Liver (tissue), 8 donors: ENCODE measurements at regions not wholly inside any gene's neighbourhood (a gene's known extent, or its start where the extent isn't known, plus 50 kb on each side); places are given as distances from the start of the nearest gene placed in this dataset.

Experiments
- DNase-seq: peaks from one replicate; pipeline ENCODE4 v3.0.0-alpha.2; 2017; ENCODE audit warnings: low spot score
- H3K27ac ChIP-seq, 2 donors: one replicate each; pipeline ENCODE4 v1.7.0; 2013; ENCODE audit warnings: inconsistent platforms in 2 of 2, low read length in 2 of 2, control low read depth in 1 of 2, low read depth in 1 of 2, mild to moderate bottlenecking in 1 of 2
- H3K27me3 ChIP-seq, 4 donors: one replicate each; pipeline versions ENCODE4 v1.6.1 to v1.7.0; 2013; ENCODE audit warnings: low read length in 3 of 4, inconsistent platforms in 1 of 4, mild to moderate bottlenecking in 1 of 4, moderate library complexity in 1 of 4; ENCODE audit not compliant: control insufficient read depth in 4 of 4, insufficient read depth in 4 of 4
- H3K36me3 ChIP-seq, 4 donors: one replicate each; pipeline versions ENCODE4 v1.6.1 to v1.7.0; 2013; ENCODE audit warnings: low read length in 3 of 4, mild to moderate bottlenecking in 3 of 4, low read depth in 1 of 4, moderate library complexity in 1 of 4; ENCODE audit not compliant: control insufficient read depth in 4 of 4, insufficient read depth in 3 of 4
- H3K4me1 ChIP-seq, 4 donors: one replicate each; pipeline versions ENCODE4 v1.6.1 to v1.7.0; 2013; ENCODE audit warnings: low read length in 3 of 4, mild to moderate bottlenecking in 3 of 4, moderate library complexity in 1 of 4; ENCODE audit not compliant: control insufficient read depth in 4 of 4, insufficient read depth in 4 of 4
- H3K4me3 ChIP-seq, 3 donors: one replicate each; pipeline versions ENCODE4 v1.6.1 to v1.7.0; 2013; ENCODE audit warnings: low read length in 3 of 3, control low read depth in 1 of 3, low read depth in 1 of 3, mild to moderate bottlenecking in 1 of 3
- H3K9ac ChIP-seq, 2 donors: one replicate each; pipeline ENCODE4 v1.7.0; 2013; ENCODE audit warnings: low read length in 2 of 2, mild to moderate bottlenecking in 2 of 2, moderate library complexity in 2 of 2, control low read depth in 1 of 2, low read depth in 1 of 2
- H3K9me3 ChIP-seq, 4 donors: one replicate each; pipeline versions ENCODE4 v1.6.1 to v1.7.0; 2013; ENCODE audit warnings: low read length in 3 of 4; ENCODE audit not compliant: control insufficient read depth in 4 of 4
- EGR1 ChIP-seq, 2 donors: IDR thresholded peaks; 2 replicates each; pipeline ENCODE4 v1.6.1; 2016 to 2018; ENCODE audit warnings: antibody characterized with exemption in 2 of 2, low read depth in 2 of 2
- FOXA1 ChIP-seq: IDR thresholded peaks from 2 replicates; pipeline ENCODE4 v1.6.1; 2016; ENCODE audit warnings: antibody characterized with exemption
- GABPA ChIP-seq, 2 donors: IDR thresholded peaks in 1 of 2; conservative IDR thresholded peaks in 1 of 2; 2 replicates each; pipeline ENCODE4 v1.6.1; 2016; ENCODE audit warnings: antibody characterized with exemption in 2 of 2, mild to moderate bottlenecking in 1 of 2, moderate library complexity in 1 of 2
- HNF4A ChIP-seq, 2 donors: conservative IDR thresholded peaks; 2 replicates each; pipeline ENCODE4 v1.6.1; 2016; ENCODE audit warnings: antibody characterized with exemption in 2 of 2, mild to moderate bottlenecking in 2 of 2
- HNF4G ChIP-seq: IDR thresholded peaks from 2 replicates; pipeline ENCODE4 v1.6.1; 2016; ENCODE audit warnings: antibody characterized with exemption
- JUND ChIP-seq, 2 donors: IDR thresholded peaks; 2 replicates each; pipeline ENCODE4 v1.6.1; 2016; ENCODE audit warnings: antibody characterized with exemption in 2 of 2
- RAD21 ChIP-seq, 2 donors: IDR thresholded peaks; 2 replicates each; pipeline ENCODE4 v1.6.1; 2016; ENCODE audit warnings: antibody characterized with exemption in 2 of 2, mild to moderate bottlenecking in 2 of 2
- RXRA ChIP-seq, 2 donors: IDR thresholded peaks; 2 replicates each; pipeline ENCODE4 v1.6.1; 2017 to 2018; ENCODE audit warnings: antibody characterized with exemption in 2 of 2, mild to moderate bottlenecking in 1 of 2
- SP1 ChIP-seq: IDR thresholded peaks from 2 replicates; pipeline ENCODE4 v1.6.1; 2018; ENCODE audit warnings: antibody characterized with exemption, mild to moderate bottlenecking
- TAF1 ChIP-seq: conservative IDR thresholded peaks from 2 replicates; pipeline ENCODE4 v1.6.1; 2016; ENCODE audit warnings: antibody characterized with exemption, mild to moderate bottlenecking
- YY1 ChIP-seq: IDR thresholded peaks from 2 replicates; pipeline ENCODE4 v1.6.1; 2016; ENCODE audit warnings: antibody characterized with exemption, mild to moderate bottlenecking
- WGBS: extraction: QIAGEN DNeasy Blood & Tissue Kit; methylation state at CpG from one replicate; pipeline ENCODE4 v1.1.7; 2013; 5-methylcytosine and 5-hydroxymethylcytosine counted together
- TF ChIP-seq, protein P1 (sequence below): IDR thresholded peaks from 2 replicates; pipeline ENCODE4 v1.6.1; 2016; ENCODE audit warnings: antibody characterized with exemption
- TF ChIP-seq, protein P2 (sequence below): IDR thresholded peaks from 2 replicates; pipeline ENCODE4 v1.6.1; 2016; ENCODE audit warnings: antibody characterized with exemption
- TF ChIP-seq, protein P3 (sequence below): IDR thresholded peaks from 2 replicates; pipeline ENCODE4 v1.6.1; 2016; ENCODE audit warnings: antibody characterized with exemption
- TF ChIP-seq, protein P4 (sequence below): fragments of 150-350 bp; IDR thresholded peaks from 2 replicates; pipeline ENCODE4 v1.5.1; 2017; ENCODE audit warnings: improper control_type of control experiment, low read depth, low read length; ENCODE audit not compliant: missing input control
- TF ChIP-seq, protein P5 (sequence below): IDR thresholded peaks from 2 replicates; pipeline ENCODE4 v1.6.1; 2016; ENCODE audit warnings: antibody characterized with exemption, mild to moderate bottlenecking
- donor health status: healthy.
- donor health status: healthy.
- donor health status: healthy.
- donor health status: healthy.
- donor health status: healthy.

DNA sequence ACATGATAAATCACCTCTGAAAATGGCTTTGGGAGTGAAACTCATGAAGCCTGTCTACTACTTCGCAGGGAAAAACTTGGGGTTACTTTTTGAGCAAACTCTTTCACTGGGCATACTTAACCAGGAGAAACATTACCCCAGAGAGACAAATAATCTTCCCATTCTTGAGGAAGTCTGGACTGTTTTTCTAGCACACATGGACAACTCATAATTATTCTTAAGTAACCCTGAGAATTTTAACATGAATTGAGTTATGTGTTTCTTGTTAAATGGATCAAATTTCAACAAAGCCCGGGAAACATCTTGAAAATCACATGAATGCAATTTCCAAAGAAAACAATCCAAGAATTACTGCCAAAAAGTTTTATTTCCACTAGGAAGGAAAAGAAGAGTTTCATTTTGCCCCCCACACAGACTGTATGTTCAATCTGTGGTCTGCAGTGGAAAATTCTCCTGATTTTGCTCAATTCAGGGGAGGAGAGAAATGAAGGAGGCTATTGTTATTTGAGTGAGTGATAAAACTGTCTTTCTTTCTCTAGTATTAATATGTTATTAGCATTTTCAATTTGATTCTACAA lies 564.8 kb upstream of the CLINT1 start:
- Histone ChIP-seq H3K9ac (no peak overlapping the region), H3K36me3 (no peaks in the 10 kb centered on the region), H3K4me1 (no peaks in the 10 kb centered on the region), H3K27me3 (no peaks in the 10 kb centered on the region), H3K4me3 (no peak overlapping the region), H3K9me3 (no peaks in the 10 kb centered on the region), H3K27ac (no peak overlapping the region)
- WGBS: 87% methylated on average over 2 of the region's 2 CpGs
- TF ChIP-seq GABPA (IDR thresholded peaks at IDR 0.05 in 1 of 2, conservative IDR thresholded peaks at IDR 0.05 in 1 of 2): no peak
- TF ChIP-seq EGR1 (IDR thresholded peaks at IDR 0.05; ENCODE audit: low read depth in 2 of 2): no peak
- no peak for TF ChIP-seq SP1
- no peak for TF ChIP-seq HNF4G
- TF ChIP-seq RXRA (IDR thresholded peaks at IDR 0.05): no peak
- TF ChIP-seq YY1: no peak
- TF ChIP-seq RAD21 (IDR thresholded peaks at IDR 0.05): no peak
- no peak for TF ChIP-seq TAF1
- no peak for TF ChIP-seq HNF4A (conservative IDR thresholded peaks at IDR 0.05)
- no peak for TF ChIP-seq FOXA1
- TF ChIP-seq JUND (IDR thresholded peaks at IDR 0.05): no peak
- DNase-seq: no peak

DNA sequence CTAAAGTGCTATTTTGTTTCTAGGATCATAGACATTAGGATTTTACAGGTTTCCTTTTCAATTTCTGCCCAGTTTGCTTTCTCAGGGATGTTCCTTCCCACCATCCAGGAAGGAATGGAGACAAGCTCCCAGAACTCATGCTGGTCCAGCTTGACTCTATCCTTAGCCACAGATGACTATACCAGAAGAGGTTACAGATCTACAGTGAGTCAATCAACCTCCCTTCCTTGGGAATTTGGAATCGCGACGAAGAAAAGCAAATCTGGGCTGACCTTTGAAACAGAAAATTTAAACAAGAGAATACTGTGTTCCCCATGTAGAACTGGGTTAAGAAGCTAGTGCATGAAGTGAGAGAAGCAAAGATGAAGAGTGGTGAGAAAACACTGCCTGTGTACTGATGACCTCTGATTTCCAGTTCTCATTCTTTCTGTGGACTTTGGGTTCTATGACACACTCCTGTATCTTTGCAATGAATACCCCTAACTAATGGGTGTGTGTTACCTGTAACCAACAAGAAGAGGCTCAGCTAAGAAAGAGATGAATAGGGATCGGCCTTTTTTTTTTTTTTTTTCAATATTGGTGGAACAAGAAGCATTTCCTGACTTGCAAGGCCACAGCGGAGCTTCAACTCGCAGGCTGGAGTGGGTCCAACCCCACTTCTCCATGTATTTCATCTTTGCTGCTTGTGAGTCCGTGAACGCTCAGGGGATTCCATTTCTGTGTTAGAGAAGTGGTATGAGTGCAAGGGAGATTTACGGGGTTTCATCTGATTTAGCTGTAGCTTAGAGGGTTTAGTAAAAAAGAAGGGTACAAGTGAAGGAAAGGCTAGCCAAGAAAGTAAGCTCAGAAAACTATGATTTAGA lies 563.9 kb upstream of the CLINT1 start:
- DNase-seq: no peak
- Histone ChIP-seq H3K27me3 (no peaks in the 10 kb centered on the region), H3K4me1 (no peaks in the 10 kb centered on the region), H3K4me3 (no peak overlapping the region), H3K9ac (no peak overlapping the region), H3K36me3 (no peaks in the 10 kb centered on the region), H3K9me3 (no peaks in the 10 kb centered on the region), H3K27ac (no peak overlapping the region)
- TF ChIP-seq, protein P1, sequence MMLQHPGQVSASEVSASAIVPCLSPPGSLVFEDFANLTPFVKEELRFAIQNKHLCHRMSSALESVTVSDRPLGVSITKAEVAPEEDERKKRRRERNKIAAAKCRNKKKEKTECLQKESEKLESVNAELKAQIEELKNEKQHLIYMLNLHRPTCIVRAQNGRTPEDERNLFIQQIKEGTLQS: no peak
- TF ChIP-seq HNF4A (conservative IDR thresholded peaks at IDR 0.05): peak; percentile 51 to 62
- WGBS: 77% methylated on average over 9 of the region's 9 CpGs

DNA sequence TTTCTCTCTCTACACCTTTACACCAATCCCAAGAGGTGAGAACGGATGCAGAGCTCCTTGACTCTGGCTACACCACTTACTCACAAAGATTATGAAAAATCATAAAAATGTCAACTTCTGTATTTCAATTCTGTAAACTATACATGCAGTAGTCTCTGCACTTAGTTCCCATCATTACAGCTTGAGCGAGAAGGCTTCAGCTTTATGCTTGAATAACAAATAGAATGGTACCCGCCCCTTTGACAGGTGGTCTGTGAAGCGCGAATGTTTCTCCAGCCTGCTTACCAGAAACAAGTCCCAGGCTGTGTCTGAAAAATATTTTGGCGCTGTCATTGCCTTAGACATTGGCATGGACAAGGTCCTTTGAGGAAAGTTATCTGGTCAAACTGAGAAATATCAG lies 562.4 kb upstream of the CLINT1 start:
- Histone ChIP-seq H3K36me3 (no peaks in the 10 kb centered on the region), H3K9me3 (no peaks in the 10 kb centered on the region), H3K27me3 (no peaks in the 10 kb centered on the region), H3K4me3 (no peak overlapping the region), H3K27ac (no peak overlapping the region), H3K9ac (no peak overlapping the region), H3K4me1 (no peaks in the 10 kb centered on the region)
- no peak for DNase-seq
- TF ChIP-seq GABPA (IDR thresholded peaks at IDR 0.05 in 1 of 2, conservative IDR thresholded peaks at IDR 0.05 in 1 of 2) (no peak), SP1 (no peak), HNF4A (conservative IDR thresholded peaks at IDR 0.05) (no peak), RAD21 (IDR thresholded peaks at IDR 0.05) (no peak), EGR1 (IDR thresholded peaks at IDR 0.05; ENCODE audit: low read depth in 2 of 2) (no peak), RXRA (IDR thresholded peaks at IDR 0.05) (no peak), YY1 (no peak), HNF4G (no peak), JUND (IDR thresholded peaks at IDR 0.05) (no peak), TAF1 (no peak)
- TF ChIP-seq, protein P2, sequence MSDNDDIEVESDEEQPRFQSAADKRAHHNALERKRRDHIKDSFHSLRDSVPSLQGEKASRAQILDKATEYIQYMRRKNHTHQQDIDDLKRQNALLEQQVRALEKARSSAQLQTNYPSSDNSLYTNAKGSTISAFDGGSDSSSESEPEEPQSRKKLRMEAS: no peak
- TF ChIP-seq, protein P1: no peak
- TF ChIP-seq, protein P3, sequence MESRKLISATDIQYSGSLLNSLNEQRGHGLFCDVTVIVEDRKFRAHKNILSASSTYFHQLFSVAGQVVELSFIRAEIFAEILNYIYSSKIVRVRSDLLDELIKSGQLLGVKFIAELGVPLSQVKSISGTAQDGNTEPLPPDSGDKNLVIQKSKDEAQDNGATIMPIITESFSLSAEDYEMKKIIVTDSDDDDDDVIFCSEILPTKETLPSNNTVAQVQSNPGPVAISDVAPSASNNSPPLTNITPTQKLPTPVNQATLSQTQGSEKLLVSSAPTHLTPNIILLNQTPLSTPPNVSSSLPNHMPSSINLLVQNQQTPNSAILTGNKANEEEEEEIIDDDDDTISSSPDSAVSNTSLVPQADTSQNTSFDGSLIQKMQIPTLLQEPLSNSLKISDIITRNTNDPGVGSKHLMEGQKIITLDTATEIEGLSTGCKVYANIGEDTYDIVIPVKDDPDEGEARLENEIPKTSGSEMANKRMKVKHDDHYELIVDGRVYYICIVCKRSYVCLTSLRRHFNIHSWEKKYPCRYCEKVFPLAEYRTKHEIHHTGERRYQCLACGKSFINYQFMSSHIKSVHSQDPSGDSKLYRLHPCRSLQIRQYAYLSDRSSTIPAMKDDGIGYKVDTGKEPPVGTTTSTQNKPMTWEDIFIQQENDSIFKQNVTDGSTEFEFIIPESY: no peak
- TF ChIP-seq, protein P4, sequence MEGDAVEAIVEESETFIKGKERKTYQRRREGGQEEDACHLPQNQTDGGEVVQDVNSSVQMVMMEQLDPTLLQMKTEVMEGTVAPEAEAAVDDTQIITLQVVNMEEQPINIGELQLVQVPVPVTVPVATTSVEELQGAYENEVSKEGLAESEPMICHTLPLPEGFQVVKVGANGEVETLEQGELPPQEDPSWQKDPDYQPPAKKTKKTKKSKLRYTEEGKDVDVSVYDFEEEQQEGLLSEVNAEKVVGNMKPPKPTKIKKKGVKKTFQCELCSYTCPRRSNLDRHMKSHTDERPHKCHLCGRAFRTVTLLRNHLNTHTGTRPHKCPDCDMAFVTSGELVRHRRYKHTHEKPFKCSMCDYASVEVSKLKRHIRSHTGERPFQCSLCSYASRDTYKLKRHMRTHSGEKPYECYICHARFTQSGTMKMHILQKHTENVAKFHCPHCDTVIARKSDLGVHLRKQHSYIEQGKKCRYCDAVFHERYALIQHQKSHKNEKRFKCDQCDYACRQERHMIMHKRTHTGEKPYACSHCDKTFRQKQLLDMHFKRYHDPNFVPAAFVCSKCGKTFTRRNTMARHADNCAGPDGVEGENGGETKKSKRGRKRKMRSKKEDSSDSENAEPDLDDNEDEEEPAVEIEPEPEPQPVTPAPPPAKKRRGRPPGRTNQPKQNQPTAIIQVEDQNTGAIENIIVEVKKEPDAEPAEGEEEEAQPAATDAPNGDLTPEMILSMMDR: no peak
- TF ChIP-seq, protein P5, sequence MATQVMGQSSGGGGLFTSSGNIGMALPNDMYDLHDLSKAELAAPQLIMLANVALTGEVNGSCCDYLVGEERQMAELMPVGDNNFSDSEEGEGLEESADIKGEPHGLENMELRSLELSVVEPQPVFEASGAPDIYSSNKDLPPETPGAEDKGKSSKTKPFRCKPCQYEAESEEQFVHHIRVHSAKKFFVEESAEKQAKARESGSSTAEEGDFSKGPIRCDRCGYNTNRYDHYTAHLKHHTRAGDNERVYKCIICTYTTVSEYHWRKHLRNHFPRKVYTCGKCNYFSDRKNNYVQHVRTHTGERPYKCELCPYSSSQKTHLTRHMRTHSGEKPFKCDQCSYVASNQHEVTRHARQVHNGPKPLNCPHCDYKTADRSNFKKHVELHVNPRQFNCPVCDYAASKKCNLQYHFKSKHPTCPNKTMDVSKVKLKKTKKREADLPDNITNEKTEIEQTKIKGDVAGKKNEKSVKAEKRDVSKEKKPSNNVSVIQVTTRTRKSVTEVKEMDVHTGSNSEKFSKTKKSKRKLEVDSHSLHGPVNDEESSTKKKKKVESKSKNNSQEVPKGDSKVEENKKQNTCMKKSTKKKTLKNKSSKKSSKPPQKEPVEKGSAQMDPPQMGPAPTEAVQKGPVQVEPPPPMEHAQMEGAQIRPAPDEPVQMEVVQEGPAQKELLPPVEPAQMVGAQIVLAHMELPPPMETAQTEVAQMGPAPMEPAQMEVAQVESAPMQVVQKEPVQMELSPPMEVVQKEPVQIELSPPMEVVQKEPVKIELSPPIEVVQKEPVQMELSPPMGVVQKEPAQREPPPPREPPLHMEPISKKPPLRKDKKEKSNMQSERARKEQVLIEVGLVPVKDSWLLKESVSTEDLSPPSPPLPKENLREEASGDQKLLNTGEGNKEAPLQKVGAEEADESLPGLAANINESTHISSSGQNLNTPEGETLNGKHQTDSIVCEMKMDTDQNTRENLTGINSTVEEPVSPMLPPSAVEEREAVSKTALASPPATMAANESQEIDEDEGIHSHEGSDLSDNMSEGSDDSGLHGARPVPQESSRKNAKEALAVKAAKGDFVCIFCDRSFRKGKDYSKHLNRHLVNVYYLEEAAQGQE: no peak
- 95% methylated on average over 6 of the region's 6 CpGs for WGBS
